ENCODE measurements at regions not wholly inside any gene's neighbourhood (a gene's known extent, or its start where the extent isn't known, plus 50 kb on each side); places are given as distances from the start of the nearest gene placed in this dataset.
A peak's percentile ranks its signal among the peaks of the same experiment; 100 is the strongest.
"Not testable (repeated sequence)": the region's sequence is repeated elsewhere in the genome, so short reads cannot be mapped to it uniquely, and the experiment has no call there.

GRCh38 chr5:116992681-116993080 is 418.1 kb upstream of the SEMA6A start:
- DNase-seq, result no peak

DNA sequence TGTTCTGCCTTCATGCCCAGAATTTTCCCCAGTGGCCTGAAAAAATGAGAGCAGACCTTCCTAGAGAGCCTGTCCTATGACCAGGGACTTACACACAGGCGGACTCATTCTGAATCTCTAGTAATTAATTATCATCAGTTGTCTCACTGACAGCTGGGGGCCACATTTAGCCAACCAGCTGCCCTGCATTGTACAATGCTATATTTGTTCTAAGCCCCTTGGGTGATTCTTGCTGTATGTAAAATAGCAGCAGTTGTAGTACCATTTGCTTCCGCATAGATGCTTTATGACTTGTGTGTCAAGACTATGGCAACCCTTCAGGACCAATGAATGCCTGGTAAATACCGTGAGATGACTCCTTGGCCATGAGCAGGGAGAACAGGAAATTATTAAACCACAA is 415.4 kb upstream of the SEMA6A start:
- no peak for DNase-seq

DNA sequence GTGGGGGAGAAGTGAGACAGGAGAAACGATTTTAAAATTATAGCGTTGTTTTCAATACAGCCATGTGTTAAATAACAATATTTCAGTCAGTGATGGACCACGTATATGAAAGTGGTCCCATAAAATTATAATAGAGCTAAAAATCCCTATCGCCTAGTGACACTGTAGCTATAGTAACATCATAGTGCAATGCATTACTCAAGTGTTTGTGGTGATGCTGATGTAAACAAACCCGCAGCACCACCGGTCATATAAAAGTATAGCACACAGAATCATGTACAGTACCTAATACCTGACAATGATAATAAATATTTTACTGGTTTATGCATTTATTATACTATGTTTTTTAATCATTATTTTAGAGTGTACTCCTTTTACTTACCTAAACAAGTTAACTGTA is 407.4 kb upstream of the SEMA6A start:
- DNase-seq, result no peak

GRCh38 chr5:116980581-116980980 is 406.0 kb upstream of the SEMA6A start:
- DNase-seq, result no peak

DNA sequence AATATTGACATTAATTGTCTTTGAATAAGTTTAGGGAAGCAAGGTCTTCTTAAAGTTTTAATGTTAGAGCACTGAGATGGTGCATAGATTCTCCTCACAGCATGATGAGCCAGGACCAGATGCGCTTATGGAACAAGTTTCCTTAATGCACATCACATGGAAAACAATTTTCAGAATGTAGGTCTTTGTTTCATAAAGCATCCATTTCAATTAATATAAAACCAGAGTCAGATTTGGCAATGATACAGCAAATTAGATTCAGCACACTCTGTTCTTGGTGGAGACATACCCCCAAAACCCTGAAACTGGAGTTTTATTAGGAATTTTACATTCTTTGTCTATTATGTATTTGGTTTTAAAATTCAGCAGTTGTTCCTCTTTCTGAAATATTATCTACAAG is 402.1 kb upstream of the SEMA6A start:
- no peak for DNase-seq

GRCh38 chr5:116971131-116971530 is 396.5 kb upstream of the SEMA6A start:
- no peak for DNase-seq

- no peak for DNase-seq
Measured at GRCh38 chr5:116970318-116970717, 395.7 kb upstream of the SEMA6A start.

DNA sequence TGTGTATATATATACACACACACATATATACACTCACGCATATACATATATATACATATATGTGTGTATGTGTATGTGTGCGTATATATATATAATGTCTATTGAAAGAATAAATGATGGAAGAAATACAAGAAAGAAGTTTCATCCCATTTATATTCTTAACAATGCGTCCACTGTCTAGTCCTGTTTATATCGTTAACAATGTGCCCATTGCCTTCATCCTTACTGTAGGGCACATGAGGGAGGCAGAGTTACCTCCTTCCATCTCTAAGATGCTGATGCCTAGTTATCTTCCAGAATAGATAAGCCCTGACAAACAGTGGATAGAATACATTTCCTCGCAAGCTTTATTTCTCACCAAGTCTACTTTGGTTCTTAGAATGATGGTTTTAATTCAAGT is 389.8 kb upstream of the SEMA6A start:
- no peak for DNase-seq

GRCh38 chr5:116961021-116961420 is 386.4 kb upstream of the SEMA6A start:
- no peak for DNase-seq

DNA sequence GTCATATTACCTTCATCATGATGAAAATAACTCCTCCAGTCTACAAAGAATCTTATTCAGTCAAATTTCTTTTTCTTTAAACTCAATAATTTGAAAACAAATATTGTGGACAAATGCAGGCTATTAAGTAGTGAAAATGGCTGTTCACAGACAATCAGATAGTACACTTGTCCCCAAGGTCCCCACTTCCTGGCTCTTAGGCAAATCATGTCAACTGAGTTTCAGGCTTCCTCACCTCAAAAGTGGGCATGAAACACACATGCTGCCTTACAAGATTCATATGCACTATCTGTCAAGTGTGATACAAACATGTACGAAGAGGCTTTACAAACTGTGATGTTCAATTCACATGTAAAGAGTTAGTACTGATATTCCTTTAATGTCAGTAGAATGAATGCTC is 385.2 kb upstream of the SEMA6A start:
- DNase-seq, result no peak

DNA sequence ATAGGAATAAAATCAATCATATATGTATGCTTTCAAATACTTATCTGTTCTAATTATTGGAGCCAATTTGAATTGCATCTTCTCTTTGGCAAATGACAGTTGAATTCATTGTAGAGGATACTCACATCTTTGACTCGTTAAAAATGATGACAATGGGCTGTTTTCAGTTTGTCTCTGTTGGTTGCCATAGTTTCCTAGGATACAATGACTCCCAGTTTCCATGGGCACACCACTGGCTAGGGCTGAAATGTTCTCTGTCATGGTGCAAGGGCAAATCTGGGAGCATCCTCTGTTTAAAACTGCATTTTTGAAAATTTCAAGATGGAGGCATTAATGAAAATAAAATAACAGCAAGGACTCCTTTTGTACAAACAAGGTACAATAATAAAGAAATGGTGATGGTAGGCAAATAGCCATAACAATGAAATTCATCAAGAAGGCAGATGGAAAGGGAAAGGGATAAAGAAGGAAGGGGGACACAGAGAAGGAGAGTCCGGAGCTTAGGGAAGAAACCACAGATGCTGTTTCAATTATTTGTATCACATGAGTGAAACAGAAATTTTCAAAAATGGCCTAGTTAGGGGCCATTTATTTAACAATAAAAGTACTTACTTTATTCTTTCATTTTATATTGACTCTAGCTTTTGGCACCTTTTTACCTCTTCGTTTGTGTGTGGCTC is 378.8 kb upstream of the SEMA6A start:
- DNase-seq, result no peak

DNA sequence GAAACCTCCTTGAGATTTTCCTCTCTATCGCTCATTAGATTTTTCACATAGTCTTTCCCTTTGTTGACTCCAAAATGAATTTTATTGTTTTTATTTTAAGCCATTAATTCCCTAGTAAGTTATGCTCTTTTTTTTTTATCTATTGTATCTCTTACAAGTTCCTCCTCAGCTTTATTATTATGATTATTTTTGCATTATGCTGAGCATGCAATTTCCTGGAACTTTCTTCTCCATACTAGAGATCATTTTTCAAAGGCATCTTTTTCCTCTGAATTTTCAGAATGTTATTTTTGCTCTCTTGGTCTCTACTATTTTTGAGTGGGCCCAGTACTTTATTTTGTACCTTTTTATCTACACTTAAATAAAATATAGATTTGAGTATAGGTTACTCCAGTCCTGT is 376.6 kb upstream of the SEMA6A start:
- DNase-seq, result no peak

GRCh38 chr5:116947691-116948528 is 373.3 kb upstream of the SEMA6A start:
- DNase-seq, result peak; percentile 51

DNA sequence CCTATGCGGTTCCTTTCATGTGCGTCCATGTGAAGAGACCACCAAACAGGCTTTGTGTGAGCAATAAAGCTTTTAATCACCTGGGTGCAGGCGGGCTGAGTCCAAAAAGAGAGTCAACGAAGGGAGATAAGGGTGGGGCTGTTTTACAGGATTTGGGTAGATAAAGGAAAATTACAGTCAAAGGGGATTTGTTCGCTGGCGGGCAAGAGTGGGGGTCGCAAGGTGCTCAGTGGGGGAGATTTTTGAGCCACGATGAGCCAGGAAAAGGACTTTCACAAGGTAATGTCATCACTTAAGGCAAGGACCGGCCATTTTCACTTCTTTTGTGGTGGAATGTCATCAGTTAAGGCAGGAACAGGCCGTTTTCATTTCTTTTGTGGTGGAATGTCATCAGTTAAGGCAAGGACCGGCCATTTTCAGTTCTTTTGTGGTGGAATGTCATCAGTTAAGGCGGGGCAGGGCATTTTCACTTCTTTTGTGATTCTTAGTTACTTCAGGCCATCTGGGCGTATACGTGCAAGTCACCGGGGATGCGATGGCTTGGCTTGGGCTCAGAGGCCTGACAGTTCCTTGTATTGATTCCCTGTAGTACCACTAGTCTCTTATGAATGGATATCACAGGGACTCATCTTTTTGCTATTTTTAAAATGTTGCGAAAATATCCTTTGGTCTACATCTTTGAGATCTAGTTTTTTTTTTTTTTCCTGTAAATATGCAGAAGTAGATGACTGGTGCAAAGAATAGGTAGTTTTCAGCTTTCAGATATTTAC is 371.2 kb upstream of the SEMA6A start:
- DNase-seq, result not testable (repeated sequence)

- no peak for DNase-seq
Measured at GRCh38 chr5:116944183-116944582, 369.6 kb upstream of the SEMA6A start.

GRCh38 chr5:116942622-116943021 is 368.0 kb upstream of the SEMA6A start:
- no peak for DNase-seq

GRCh38 chr5:116939641-116940040 is 365.0 kb upstream of the SEMA6A start:
- no peak for DNase-seq

DNA sequence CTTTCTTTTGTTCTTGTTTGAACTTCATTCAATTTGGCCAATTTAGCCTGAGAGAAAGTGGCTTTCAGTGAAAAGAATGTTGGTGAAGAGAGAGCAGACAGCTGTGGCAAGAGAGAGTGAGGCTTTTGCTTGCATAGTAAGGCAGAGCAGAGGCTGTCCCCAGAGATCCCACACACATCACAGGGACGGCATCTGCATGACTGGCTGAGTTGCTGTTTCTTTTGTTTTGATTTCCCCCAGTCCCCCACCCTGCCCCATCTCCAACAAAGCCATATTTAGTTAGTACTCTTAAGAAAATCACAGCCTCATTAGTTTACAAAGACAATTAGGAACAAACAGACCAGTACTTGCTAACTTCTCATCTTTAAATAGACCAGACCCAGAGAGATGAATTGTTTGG is 363.9 kb upstream of the SEMA6A start:
- no peak for DNase-seq

DNA sequence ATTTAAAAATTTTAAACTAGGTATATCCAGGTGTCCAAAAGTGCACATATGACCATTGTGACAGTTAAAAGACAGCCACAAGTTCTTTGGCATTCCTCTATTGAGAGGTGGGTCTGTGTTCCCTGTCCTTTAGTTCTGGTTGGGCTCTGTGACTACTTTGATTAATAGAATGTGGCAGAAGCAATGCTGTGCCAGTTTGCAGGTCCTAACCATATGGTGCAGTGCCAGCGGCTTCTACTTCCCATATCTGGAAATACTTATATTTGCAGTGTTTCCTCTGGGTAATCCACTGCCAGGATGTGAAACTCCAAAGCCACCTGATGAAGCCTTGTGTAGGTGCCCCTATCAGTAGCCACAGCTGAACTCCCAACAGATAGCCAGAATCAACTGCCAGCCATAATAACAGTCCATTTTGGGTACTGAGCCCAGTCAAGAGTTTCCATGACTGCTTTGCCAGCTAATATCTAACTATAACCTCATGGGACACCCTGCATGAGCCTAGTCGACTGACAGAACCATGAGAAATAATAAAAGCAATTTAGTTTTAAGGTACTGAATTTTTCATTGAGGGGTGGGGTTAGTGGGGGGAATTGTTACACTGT is 361.0 kb upstream of the SEMA6A start:
- no peak for DNase-seq

DNA sequence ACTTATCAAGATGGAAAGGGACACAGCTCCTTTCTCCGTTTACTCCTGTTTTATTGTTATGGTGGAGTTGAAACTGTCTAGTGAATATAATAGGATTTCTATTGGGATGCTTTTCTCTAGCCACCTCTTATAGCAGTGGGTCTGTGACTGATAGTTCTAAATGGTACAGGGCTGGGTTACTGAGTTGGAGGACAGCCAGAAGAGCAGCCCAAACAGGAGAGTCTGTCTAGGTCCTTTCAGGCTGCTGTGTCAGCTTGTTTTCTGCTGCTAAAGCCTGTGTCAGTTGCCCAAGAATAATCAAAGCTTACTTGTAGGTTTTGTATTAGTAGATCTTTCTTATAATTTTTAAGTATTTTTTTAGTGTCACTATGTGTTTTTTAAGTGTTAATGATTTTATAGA is 356.0 kb upstream of the SEMA6A start:
- no peak for DNase-seq

DNA sequence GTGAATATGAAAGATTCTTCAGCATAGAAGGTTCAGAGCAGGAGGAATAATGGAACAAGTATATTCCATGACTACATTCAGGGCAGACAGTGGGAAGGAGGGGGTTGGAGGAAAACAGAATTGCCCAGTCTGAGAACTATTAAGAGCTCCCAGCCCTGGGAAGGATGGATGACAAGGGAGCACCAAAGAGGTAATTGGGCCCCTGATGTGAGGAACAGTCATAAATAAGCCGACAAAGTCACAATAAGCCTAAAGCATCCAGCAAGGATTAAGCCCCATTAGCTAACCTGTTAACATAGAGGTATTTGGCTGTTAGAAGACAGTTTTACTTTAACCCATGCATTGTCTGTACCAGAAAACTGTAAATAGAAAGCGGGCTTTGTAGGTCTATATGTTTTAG is 348.7 kb upstream of the SEMA6A start:
- DNase-seq, result no peak

GRCh38 chr5:116922532-116922931 is 347.9 kb upstream of the SEMA6A start:
- DNase-seq, result no peak

DNA sequence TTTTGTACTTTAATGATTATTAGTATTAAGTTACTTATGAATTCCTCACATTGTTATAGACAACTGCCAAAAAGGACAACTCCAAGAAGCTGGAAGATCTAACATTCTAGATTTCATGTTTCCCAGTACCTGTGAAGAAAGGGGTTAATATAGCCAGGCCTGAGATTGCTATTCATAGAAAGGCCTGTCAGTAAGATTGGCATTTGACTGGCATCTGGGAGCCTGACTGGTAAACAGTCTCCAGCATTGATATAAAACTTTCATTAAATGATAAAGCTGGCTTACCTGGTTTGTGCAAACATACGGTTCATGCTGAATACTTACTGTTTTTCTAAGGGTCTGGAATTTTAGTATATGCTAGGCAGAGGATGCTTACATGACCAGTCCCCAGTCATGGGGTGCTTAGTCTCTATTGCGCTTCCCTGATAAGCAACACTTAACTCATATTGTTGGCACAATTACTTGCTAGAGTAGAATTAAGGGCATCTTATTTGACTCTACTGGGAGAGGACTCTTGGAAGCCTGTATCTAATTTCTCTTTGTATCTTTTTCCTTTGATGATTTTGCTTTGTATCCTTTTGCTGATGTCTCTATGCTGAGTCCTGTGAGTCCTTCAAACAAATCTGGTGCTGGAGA is 340.4 kb upstream of the SEMA6A start:
- DNase-seq, result no peak

Data from CD4-positive, alpha-beta T cell treated with Interleukin-21 for 1 hour (primary cell).